SK-N-SH (cell line): ENCODE measurements at regions not wholly inside any gene's neighbourhood (a gene's known extent, or its start where the extent isn't known, plus 50 kb on each side); places are given as distances from the start of the nearest gene placed in this dataset.

Experiments
- CTCF ChIA-PET: fragments of 300-600, 350-600 bp; formaldehyde crosslinking; extraction: SDS; loops from one replicate; lab custom pipeline; 2021; lab: Yijun Ruan, JAX
- POLR2A ChIA-PET: fragments of 350-600 bp; sonication (Branson Sonifier 250); formaldehyde crosslinking; extraction: SDS; loops from one replicate; lab custom pipeline; 2020; ENCODE audit warnings: antibody characterized with exemption, inconsistent platforms; lab: Yijun Ruan, JAX
- DNase-seq: peaks from one replicate; pipeline ENCODE4 v3.0.0; 2012
- H2AFZ ChIP-seq: fragments of 200-600 bp; sonication (generic); 2 replicates; pipeline ENCODE4 v1.8.1; 2016; ENCODE audit warnings: antibody characterized with exemption, mild to moderate bottlenecking, low read depth
- H3F3A ChIP-seq: fragments of 200-600 bp; sonication (generic); replicated peaks from 2 replicates; pipeline ENCODE3; 2016; ENCODE audit warnings: antibody characterized with exemption, mild to moderate bottlenecking; ENCODE audit not compliant: insufficient read depth
- H3K27ac ChIP-seq, 2 experiments: fragments of 200-500 bp in 1 of 2; fragments of 200-600 bp in 1 of 2; sonication (Bioruptor generic) in 1 of 2; sonication (generic), shearing (Covaris generic) in 1 of 2; 2 replicates each; pipeline versions ENCODE4 v1.5.1 to v1.6.1; 2014 to 2016; ENCODE audit warnings: low read depth in 2 of 2, inconsistent platforms in 1 of 2, low read length in 1 of 2, mild to moderate bottlenecking in 1 of 2, mixed read lengths in 1 of 2
- H3K27me3 ChIP-seq: fragments of 200-600 bp; sonication (generic), shearing (Covaris generic); 2 replicates; pipeline ENCODE4 v1.6.1; 2016; ENCODE audit warnings: mixed run types; ENCODE audit not compliant: insufficient read depth
- H3K36me3 ChIP-seq, 2 experiments: fragments of 200-500 bp in 1 of 2; fragments of 200-600 bp in 1 of 2; sonication (Bioruptor generic) in 1 of 2; sonication (generic) in 1 of 2; replicated peaks in 1 of 2; 2 replicates each; pipeline versions ENCODE3 to v1.5.1; 2014 to 2016; ENCODE audit warnings: low read length in 1 of 2, mild to moderate bottlenecking in 1 of 2; ENCODE audit not compliant: insufficient read depth in 2 of 2, control insufficient read depth in 1 of 2
- H3K4me1 ChIP-seq, 2 experiments: fragments of 200-500 bp in 1 of 2; fragments of 200-600 bp in 1 of 2; sonication (Bioruptor generic) in 1 of 2; sonication (generic), shearing (Covaris generic) in 1 of 2; 2 replicates each; pipeline versions ENCODE4 v1.5.1 to v1.6.1; 2014 to 2016; ENCODE audit warnings: low read depth in 1 of 2, low read length in 1 of 2, mixed run types in 1 of 2; ENCODE audit not compliant: insufficient read depth in 2 of 2, control insufficient read depth in 1 of 2
- H3K4me2 ChIP-seq: fragments of 200-600 bp; sonication (generic), shearing (Covaris generic); 2 replicates; pipeline ENCODE4 v1.6.1; 2017; ENCODE audit warnings: mixed run types
- H3K4me3 ChIP-seq, 2 experiments: fragments of 200-500 bp in 1 of 2; fragments of 200-600 bp in 1 of 2; sonication (Bioruptor generic) in 1 of 2; sonication (generic), shearing (Covaris generic) in 1 of 2; 2 replicates each; pipeline versions ENCODE4 v1.5.1 to v1.8.1; 2014 to 2016; ENCODE audit warnings: low read depth in 2 of 2, inconsistent platforms in 1 of 2, low read length in 1 of 2, mild to moderate bottlenecking in 1 of 2, mixed read lengths in 1 of 2, moderate library complexity in 1 of 2
- H3K79me2 ChIP-seq: fragments of 200-600 bp; sonication (generic); 2 replicates; pipeline ENCODE4 v1.8.1; 2017; ENCODE audit warnings: mild to moderate bottlenecking; ENCODE audit not compliant: insufficient read depth
- H3K9ac ChIP-seq: fragments of 200-600 bp; sonication (generic); 2 replicates; pipeline ENCODE4 v1.6.1; 2017; ENCODE audit warnings: mixed run types
- H3K9me2 ChIP-seq: fragments of 200-600 bp; sonication (generic); 2 replicates; pipeline ENCODE4 v1.6.1; 2017; ENCODE audit warnings: mixed run types
- H3K9me3 ChIP-seq: fragments of 200-600 bp; sonication (generic); 2 replicates; pipeline ENCODE4 v1.6.1; 2017; ENCODE audit warnings: mixed run types, mild to moderate bottlenecking, moderate library complexity
- H4K20me1 ChIP-seq: fragments of 200-600 bp; sonication (generic); 2 replicates; pipeline ENCODE4 v1.6.1; 2017; ENCODE audit warnings: mild to moderate bottlenecking, mixed run types; ENCODE audit not compliant: insufficient read depth
- CHD2 ChIP-seq: fragments of 150-350 bp; IDR thresholded peaks from 2 replicates; pipeline ENCODE4 v1.6.1; 2018; ENCODE audit warnings: low read length; ENCODE audit not compliant: partially characterized antibody
- EP300 ChIP-seq, 2 experiments: IDR thresholded peaks; 2 replicates each; pipeline versions ENCODE4 v1.4.0 to v1.6.1; 2012; ENCODE audit warnings: borderline replicate concordance in 1 of 2, low read depth in 1 of 2, low read length in 1 of 2
- EZH2phosphoT487 ChIP-seq: fragments of 200-600 bp; sonication (generic); IDR thresholded peaks from 2 replicates; pipeline ENCODE4 v1.6.1; 2017; ENCODE audit warnings: low read depth, mixed run types, mild to moderate bottlenecking, antibody characterized with exemption, moderate library complexity, borderline replicate concordance
- FOSL2 ChIP-seq: IDR thresholded peaks from 2 replicates; pipeline ENCODE4 v1.4.0; 2012; ENCODE audit warnings: low read depth, mild to moderate bottlenecking, moderate library complexity, borderline replicate concordance
- FOXM1 ChIP-seq: IDR thresholded peaks from 2 replicates; pipeline ENCODE4 v1.4.0; 2012; ENCODE audit warnings: low read depth, mild to moderate bottlenecking
- GATA2 ChIP-seq: sonication (generic); formaldehyde crosslinking; IDR thresholded peaks from 2 replicates; pipeline ENCODE4 v1.5.0; 2020; ENCODE audit warnings: mild to moderate bottlenecking, missing genetic modification reagents
- JUND ChIP-seq: IDR thresholded peaks from 2 replicates; pipeline ENCODE4 v1.4.0; 2012
- MXI1 ChIP-seq: IDR thresholded peaks from 2 replicates; pipeline ENCODE4 v1.6.1; 2012; ENCODE audit warnings: mild to moderate bottlenecking, low read depth, low read length, improper control_type of control experiment
- RAD21 ChIP-seq: IDR thresholded peaks from 2 replicates; pipeline ENCODE4 v1.6.1; 2012; ENCODE audit warnings: mild to moderate bottlenecking, low read length
- RFX5 ChIP-seq: IDR thresholded peaks from 2 replicates; pipeline ENCODE4 v1.6.1; 2012; ENCODE audit warnings: mild to moderate bottlenecking, improper control_type of control experiment, low read length
- SIN3A ChIP-seq: IDR thresholded peaks from 2 replicates; pipeline ENCODE4 v1.6.1; 2012; ENCODE audit warnings: low read depth, mild to moderate bottlenecking, low read length, moderate library complexity, borderline replicate concordance
- TCF12 ChIP-seq: IDR thresholded peaks from 2 replicates; pipeline ENCODE4 v1.4.0; 2012
- TEAD4 ChIP-seq: IDR thresholded peaks from 2 replicates; pipeline ENCODE4 v1.4.0; 2012; ENCODE audit warnings: mild to moderate bottlenecking, borderline replicate concordance; ENCODE audit not compliant: insufficient read depth
- YY1 ChIP-seq: IDR thresholded peaks from 2 replicates; pipeline ENCODE4 v1.4.0; 2012; ENCODE audit warnings: low read depth, mild to moderate bottlenecking
- WGBS: methylation state at CpG from one replicate; pipeline ENCODE4 v1.1.6; 2017; ENCODE audit warnings: low lambda C conversion rate; 5-methylcytosine and 5-hydroxymethylcytosine counted together
- TF ChIP-seq, protein P1 (sequence below): IDR thresholded peaks from 2 replicates; pipeline ENCODE4 v1.4.0; 2012; ENCODE audit warnings: low read depth, borderline replicate concordance
- TF ChIP-seq, protein P2 (sequence below): fragments of 200-600 bp; sonication (generic); IDR thresholded peaks from 2 replicates; pipeline ENCODE4 v1.6.1; 2017; ENCODE audit warnings: antibody characterized with exemption, mild to moderate bottlenecking, moderate library complexity
- TF ChIP-seq, protein P3 (sequence below): fragments of 150-350 bp; IDR thresholded peaks from 2 replicates; pipeline ENCODE4 v1.6.1; 2016; ENCODE audit warnings: mild to moderate bottlenecking, low read depth, low read length
- TF ChIP-seq, protein P4 (sequence below): fragments of 150-350 bp; IDR thresholded peaks from 2 replicates; pipeline ENCODE4 v1.6.1; 2017; ENCODE audit warnings: antibody characterized with exemption, low read length, low read depth, borderline replicate concordance
- TF ChIP-seq, protein P5 (sequence below): IDR thresholded peaks from 2 replicates; pipeline ENCODE4 v1.4.0; 2012; ENCODE audit warnings: low read depth
- TF ChIP-seq, protein P6 (sequence below): IDR thresholded peaks from 2 replicates; pipeline ENCODE4 v1.4.0; 2012; ENCODE audit warnings: low read depth, borderline replicate concordance

DNA sequence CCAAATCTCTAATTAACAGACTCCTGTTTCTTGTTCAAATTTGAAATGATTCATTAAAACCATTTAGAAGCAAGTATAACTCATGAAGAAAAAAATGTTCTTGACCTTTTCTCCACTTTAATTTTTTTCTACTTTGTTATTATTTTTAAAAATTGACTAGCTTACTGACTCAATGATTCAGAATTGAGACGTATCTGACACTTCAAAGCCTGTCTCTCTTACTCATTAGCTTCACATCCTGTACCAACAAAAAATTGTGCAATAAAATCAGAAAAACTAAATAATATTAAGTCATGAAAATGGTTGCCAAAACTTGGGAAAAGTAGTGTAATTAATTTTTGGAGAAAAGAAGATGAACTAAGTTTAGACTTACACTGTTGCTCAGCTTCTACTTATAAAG lies 331.2 kb downstream of the SLC16A7 start:
- H3K27ac ChIP-seq: no peak overlapping the region
- no peaks in the 10 kb centered on the region for H3K9me3 ChIP-seq
- 11% methylated on average over 1 of the region's 1 CpG for WGBS
- CTCF ChIA-PET: no interaction called here
- POLR2A ChIA-PET: no interaction called here
- no peak overlapping the region for H3K4me2 ChIP-seq
- no peaks in the 10 kb centered on the region for H3K27me3 ChIP-seq
- no peaks in the 10 kb centered on the region for H3K9me2 ChIP-seq
- no peak overlapping the region for H2AFZ ChIP-seq
- no peaks in the 10 kb centered on the region for H3F3A ChIP-seq
- H3K4me1 ChIP-seq: no peaks in the 10 kb centered on the region
- no peaks in the 10 kb centered on the region for H4K20me1 ChIP-seq
- no peak overlapping the region for H3K9ac ChIP-seq
- H3K36me3 ChIP-seq: no peaks in the 10 kb centered on the region
- DNase-seq: no peak
- no peak for TF ChIP-seq TCF12
- TF ChIP-seq, protein P1, sequence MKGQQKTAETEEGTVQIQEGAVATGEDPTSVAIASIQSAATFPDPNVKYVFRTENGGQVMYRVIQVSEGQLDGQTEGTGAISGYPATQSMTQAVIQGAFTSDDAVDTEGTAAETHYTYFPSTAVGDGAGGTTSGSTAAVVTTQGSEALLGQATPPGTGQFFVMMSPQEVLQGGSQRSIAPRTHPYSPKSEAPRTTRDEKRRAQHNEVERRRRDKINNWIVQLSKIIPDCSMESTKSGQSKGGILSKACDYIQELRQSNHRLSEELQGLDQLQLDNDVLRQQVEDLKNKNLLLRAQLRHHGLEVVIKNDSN: no peak
- TF ChIP-seq, protein P2, sequence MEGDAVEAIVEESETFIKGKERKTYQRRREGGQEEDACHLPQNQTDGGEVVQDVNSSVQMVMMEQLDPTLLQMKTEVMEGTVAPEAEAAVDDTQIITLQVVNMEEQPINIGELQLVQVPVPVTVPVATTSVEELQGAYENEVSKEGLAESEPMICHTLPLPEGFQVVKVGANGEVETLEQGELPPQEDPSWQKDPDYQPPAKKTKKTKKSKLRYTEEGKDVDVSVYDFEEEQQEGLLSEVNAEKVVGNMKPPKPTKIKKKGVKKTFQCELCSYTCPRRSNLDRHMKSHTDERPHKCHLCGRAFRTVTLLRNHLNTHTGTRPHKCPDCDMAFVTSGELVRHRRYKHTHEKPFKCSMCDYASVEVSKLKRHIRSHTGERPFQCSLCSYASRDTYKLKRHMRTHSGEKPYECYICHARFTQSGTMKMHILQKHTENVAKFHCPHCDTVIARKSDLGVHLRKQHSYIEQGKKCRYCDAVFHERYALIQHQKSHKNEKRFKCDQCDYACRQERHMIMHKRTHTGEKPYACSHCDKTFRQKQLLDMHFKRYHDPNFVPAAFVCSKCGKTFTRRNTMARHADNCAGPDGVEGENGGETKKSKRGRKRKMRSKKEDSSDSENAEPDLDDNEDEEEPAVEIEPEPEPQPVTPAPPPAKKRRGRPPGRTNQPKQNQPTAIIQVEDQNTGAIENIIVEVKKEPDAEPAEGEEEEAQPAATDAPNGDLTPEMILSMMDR: no peak
- TF ChIP-seq CHD2: no peak
- TF ChIP-seq RFX5: no peak
- no peak for TF ChIP-seq RAD21
- TF ChIP-seq GATA2 (CRISPR knock-in tag): no peak
- TF ChIP-seq, protein P3, sequence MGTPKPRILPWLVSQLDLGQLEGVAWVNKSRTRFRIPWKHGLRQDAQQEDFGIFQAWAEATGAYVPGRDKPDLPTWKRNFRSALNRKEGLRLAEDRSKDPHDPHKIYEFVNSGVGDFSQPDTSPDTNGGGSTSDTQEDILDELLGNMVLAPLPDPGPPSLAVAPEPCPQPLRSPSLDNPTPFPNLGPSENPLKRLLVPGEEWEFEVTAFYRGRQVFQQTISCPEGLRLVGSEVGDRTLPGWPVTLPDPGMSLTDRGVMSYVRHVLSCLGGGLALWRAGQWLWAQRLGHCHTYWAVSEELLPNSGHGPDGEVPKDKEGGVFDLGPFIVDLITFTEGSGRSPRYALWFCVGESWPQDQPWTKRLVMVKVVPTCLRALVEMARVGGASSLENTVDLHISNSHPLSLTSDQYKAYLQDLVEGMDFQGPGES: no peak
- TF ChIP-seq EP300 (IDR thresholded peaks at IDR 0.05; ENCODE audit: borderline replicate concordance in 1 of 2, low read depth in 1 of 2, low read length in 1 of 2): no peak
- no peak for TF ChIP-seq SIN3A
- TF ChIP-seq, all 33 proteins: peak for 0
- no peak overlapping the region for H3K4me3 ChIP-seq
- no peaks in the 10 kb centered on the region for H3K79me2 ChIP-seq

DNA sequence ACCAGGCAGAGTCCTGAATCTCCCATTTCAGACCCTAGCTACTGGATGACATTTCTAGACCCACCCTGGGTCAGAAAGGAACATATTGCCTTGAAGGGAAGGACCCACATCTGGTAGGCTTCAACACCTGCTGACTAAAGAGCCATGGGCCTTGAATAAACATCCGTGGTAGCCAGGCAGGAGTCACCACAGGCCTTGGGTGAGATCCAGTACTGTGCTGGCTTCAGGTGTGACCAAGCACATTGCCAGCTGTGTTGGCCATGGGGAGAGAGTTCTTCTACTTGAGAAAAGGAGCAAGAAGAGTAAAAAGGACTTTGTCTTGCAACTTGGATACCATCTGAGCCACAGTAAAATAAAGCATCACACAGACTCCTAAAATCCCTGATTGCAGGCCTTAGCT lies 332.6 kb downstream of the SLC16A7 start:
- Histone ChIP-seq H3K9me3 (no peaks in the 10 kb centered on the region), H3K4me3 (no peak overlapping the region), H3K27ac (no peak overlapping the region), H3K79me2 (no peaks in the 10 kb centered on the region), H2AFZ (no peak overlapping the region), H3K4me2 (no peak overlapping the region), H3K36me3 (no peaks in the 10 kb centered on the region), H3K9me2 (no peaks in the 10 kb centered on the region), H3K27me3 (no peaks in the 10 kb centered on the region), H3F3A (no peaks in the 10 kb centered on the region), H3K9ac (no peak overlapping the region), H4K20me1 (no peaks in the 10 kb centered on the region), H3K4me1 (no peaks in the 10 kb centered on the region)
- POLR2A ChIA-PET: no interaction called here
- CTCF ChIA-PET: no interaction called here
- no peak for DNase-seq
- WGBS: 0% methylated on average over 1 of the region's 1 CpG
- TF ChIP-seq MXI1 (no peak), FOXM1 (no peak), EZH2phosphoT487 (no peak), FOSL2 (no peak), YY1 (no peak), EP300 (IDR thresholded peaks at IDR 0.05; ENCODE audit: borderline replicate concordance in 1 of 2, low read depth in 1 of 2, low read length in 1 of 2) (no peak), JUND (no peak), TEAD4 (no peak)
- TF ChIP-seq, protein P4, sequence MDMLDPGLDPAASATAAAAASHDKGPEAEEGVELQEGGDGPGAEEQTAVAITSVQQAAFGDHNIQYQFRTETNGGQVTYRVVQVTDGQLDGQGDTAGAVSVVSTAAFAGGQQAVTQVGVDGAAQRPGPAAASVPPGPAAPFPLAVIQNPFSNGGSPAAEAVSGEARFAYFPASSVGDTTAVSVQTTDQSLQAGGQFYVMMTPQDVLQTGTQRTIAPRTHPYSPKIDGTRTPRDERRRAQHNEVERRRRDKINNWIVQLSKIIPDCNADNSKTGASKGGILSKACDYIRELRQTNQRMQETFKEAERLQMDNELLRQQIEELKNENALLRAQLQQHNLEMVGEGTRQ: no peak
- TF ChIP-seq, protein P5, sequence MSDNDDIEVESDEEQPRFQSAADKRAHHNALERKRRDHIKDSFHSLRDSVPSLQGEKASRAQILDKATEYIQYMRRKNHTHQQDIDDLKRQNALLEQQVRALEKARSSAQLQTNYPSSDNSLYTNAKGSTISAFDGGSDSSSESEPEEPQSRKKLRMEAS: no peak
- TF ChIP-seq, protein P1: no peak
- TF ChIP-seq, protein P6, sequence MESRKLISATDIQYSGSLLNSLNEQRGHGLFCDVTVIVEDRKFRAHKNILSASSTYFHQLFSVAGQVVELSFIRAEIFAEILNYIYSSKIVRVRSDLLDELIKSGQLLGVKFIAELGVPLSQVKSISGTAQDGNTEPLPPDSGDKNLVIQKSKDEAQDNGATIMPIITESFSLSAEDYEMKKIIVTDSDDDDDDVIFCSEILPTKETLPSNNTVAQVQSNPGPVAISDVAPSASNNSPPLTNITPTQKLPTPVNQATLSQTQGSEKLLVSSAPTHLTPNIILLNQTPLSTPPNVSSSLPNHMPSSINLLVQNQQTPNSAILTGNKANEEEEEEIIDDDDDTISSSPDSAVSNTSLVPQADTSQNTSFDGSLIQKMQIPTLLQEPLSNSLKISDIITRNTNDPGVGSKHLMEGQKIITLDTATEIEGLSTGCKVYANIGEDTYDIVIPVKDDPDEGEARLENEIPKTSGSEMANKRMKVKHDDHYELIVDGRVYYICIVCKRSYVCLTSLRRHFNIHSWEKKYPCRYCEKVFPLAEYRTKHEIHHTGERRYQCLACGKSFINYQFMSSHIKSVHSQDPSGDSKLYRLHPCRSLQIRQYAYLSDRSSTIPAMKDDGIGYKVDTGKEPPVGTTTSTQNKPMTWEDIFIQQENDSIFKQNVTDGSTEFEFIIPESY: no peak
